Esophagus (tissue), 2 donors: ENCODE measurements at regions not wholly inside any gene's neighbourhood (a gene's known extent, or its start where the extent isn't known, plus 50 kb on each side); places are given as distances from the start of the nearest gene placed in this dataset.

ENCODE experiments used
- H3K27ac ChIP-seq, 2 donors: one replicate each; pipeline ENCODE4 v1.5.1; 2013; ENCODE audit warnings: low read depth in 2 of 2, mild to moderate bottlenecking in 2 of 2, inconsistent platforms in 1 of 2, low read length in 1 of 2, moderate library complexity in 1 of 2
- H3K27me3 ChIP-seq, 2 donors: one replicate each; pipeline ENCODE4 v1.6.1; 2013; ENCODE audit warnings: low read length in 2 of 2, control low read depth in 1 of 2, mild to moderate bottlenecking in 1 of 2; ENCODE audit not compliant: insufficient read depth in 2 of 2, control insufficient read depth in 1 of 2
- H3K36me3 ChIP-seq, 2 donors: one replicate each; pipeline ENCODE4 v1.6.1; 2013; ENCODE audit warnings: low read length in 1 of 2; ENCODE audit not compliant: control insufficient read depth in 2 of 2, insufficient read depth in 2 of 2
- H3K4me1 ChIP-seq, 2 donors: one replicate each; pipeline ENCODE4 v1.6.1; 2013; ENCODE audit warnings: low read length in 1 of 2; ENCODE audit not compliant: control insufficient read depth in 2 of 2, insufficient read depth in 2 of 2
- H3K4me3 ChIP-seq, 2 donors: one replicate each; pipeline ENCODE4 v1.5.1; 2013; ENCODE audit warnings: low read length in 2 of 2, mild to moderate bottlenecking in 2 of 2, low read depth in 1 of 2, moderate library complexity in 1 of 2
- H3K9me3 ChIP-seq, 2 donors: one replicate each; pipeline ENCODE4 v1.6.1; 2013; ENCODE audit warnings: mild to moderate bottlenecking in 2 of 2, low read depth in 1 of 2, low read length in 1 of 2, moderate library complexity in 1 of 2; ENCODE audit not compliant: control insufficient read depth in 2 of 2, insufficient read depth in 1 of 2
- WGBS, 2 donors: extraction: QIAGEN DNeasy Blood & Tissue Kit; methylation state at CpG; one replicate each; pipeline ENCODE4 v1.1.7; 2013; 5-methylcytosine and 5-hydroxymethylcytosine counted together
- donor health status: healthy with polysubstance abuse.
- donor health status: Bipolar disorder and iron deficiency.

DNA sequence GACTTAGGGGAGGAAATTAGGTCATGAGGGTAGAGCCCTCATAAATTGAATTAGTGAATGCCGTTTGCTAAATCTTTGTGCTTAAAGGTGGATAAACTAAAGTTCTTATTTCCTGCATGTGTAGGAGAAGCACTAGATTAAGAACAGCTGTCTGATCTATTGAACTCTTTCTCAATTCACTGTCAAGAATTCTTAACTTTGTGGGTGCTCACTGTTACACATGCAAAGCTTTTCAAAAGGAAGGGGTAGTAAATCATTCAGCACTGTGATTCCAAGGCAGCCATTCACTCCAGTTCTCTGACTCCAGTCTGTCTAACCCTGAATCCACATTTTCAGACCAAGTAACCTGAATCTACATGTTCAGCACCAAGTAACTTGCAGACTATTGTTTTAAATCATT lies 1520.1 kb downstream of the PCDH18 start:
- Histone ChIP-seq H3K4me1 (no peaks in the 10 kb centered on the region), H3K4me3 (no peak overlapping the region), H3K36me3 (no peaks in the 10 kb centered on the region), H3K27ac (no peak overlapping the region), H3K27me3 (no peaks in the 10 kb centered on the region), H3K9me3 (peaks cover 7 to 8% of the 10 kb centered on the region in 2 donors)
- WGBS, 2 donors = 27 to 47% methylated on average over 1 of the region's 1 CpG

DNA sequence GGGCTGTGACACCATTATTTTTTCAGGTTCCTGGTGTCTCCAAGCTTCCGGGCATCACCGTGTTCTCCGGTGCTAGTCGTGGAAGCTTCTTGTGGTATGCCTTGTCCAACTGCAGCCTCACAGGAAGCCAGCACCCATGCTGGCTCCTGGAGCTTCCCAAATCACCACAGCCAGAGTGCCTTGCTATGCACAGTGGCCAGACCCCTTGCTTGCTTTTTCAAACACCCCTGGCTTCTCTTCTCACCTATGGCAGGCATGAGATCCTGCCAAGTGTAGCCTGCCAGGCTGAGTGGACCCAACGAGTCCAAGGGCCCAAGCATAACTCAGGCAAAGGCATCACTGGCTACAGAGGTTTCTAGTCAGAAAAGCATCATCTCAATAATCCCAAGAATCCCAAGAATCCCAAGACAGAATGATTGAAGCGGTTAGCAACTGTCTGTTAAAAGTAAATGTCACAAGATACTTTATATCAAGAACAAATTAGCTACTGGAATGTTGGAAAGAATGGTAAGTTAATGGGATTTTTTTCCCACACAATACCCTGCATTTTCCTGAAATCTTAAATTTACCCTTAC lies 1522.9 kb downstream of the PCDH18 start:
- no peaks in the 10 kb centered on the region for H3K36me3 ChIP-seq
- H3K4me3 ChIP-seq = no peak overlapping the region
- H3K4me1 ChIP-seq = no peaks in the 10 kb centered on the region
- peaks cover 7 to 8% of the 10 kb centered on the region in 2 donors for H3K9me3 ChIP-seq
- WGBS, 2 donors = 79 to 86% methylated on average over 6 of the region's 6 CpGs
- no peaks in the 10 kb centered on the region for H3K27me3 ChIP-seq
- H3K27ac ChIP-seq = no peak overlapping the region

DNA sequence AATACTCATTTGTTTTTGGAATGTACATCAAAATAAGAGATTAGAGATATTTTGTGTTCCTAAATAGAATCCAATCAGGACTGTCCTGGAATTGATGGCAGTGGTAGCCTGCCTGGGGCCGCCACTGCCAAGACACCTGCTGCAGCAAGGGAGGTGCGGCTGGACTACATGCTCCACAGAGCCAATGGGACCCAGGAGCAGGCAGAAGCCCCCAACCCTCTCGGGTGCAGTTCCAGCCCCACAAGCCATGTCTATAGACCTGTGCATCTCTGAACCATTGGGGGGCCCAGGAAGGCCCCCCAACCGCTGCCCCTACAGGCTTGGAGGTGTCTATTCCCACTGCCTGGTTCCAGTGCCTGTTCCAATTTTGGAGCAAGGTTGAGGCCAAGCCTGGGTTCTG lies 1524.3 kb downstream of the PCDH18 start:
- 74 to 81% methylated on average over 4 of the region's 4 CpGs for WGBS, 2 donors
- Histone ChIP-seq H3K27ac (no peak overlapping the region), H3K36me3 (no peaks in the 10 kb centered on the region), H3K27me3 (no peaks in the 10 kb centered on the region), H3K4me3 (no peak overlapping the region), H3K4me1 (no peaks in the 10 kb centered on the region), H3K9me3 (peaks cover 7 to 8% of the 10 kb centered on the region in 2 donors)

DNA sequence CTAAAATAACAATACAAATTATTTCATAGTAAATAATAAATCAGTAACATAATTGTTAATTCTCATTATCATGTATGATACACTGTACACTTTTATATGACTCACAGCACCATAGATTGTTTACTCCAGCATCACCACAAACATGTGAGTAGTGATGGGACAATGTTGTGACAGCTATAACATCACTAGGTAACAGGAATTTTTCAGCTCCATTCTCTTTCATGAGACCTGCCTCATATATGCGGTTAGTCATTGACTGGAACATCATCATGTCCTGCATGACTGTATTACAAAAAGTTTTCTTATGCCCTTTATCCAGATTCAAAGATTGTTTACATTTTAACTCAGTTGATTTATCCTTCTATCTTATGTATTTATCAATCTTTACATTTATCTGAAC lies 1530.0 kb downstream of the PCDH18 start:
- Histone ChIP-seq H3K4me3 (no peak overlapping the region), H3K36me3 (no peaks in the 10 kb centered on the region), H3K27ac (no peak overlapping the region), H3K4me1 (no peaks in the 10 kb centered on the region), H3K9me3 (no peaks in the 10 kb centered on the region), H3K27me3 (no peaks in the 10 kb centered on the region)
- WGBS, 2 donors = 89 to 95% methylated on average over 1 of the region's 1 CpG

DNA sequence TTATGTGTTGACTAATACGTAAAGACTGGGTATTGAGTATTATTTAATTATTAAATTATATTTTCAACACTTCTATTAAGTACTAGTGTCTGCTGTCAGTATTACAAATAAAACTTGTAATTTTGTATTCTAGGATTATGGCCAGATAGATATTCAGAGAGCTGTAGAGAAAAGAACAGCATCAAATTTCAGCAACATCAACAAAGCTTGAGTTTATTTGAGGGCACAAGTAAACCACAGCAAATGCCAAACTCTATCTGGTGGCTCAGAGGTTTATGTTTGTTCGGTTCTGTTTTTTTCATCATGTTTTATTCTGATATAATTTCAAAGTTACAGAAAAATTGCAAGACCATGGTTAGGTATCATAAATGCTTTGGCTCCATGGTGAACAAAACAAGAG lies 1530.5 kb downstream of the PCDH18 start:
- Histone ChIP-seq H3K4me1 (no peaks in the 10 kb centered on the region), H3K9me3 (no peaks in the 10 kb centered on the region), H3K27ac (no peak overlapping the region), H3K27me3 (no peaks in the 10 kb centered on the region), H3K4me3 (no peak overlapping the region), H3K36me3 (no peaks in the 10 kb centered on the region)
- 82 to 86% methylated on average over 2 of the region's 2 CpGs for WGBS, 2 donors

DNA sequence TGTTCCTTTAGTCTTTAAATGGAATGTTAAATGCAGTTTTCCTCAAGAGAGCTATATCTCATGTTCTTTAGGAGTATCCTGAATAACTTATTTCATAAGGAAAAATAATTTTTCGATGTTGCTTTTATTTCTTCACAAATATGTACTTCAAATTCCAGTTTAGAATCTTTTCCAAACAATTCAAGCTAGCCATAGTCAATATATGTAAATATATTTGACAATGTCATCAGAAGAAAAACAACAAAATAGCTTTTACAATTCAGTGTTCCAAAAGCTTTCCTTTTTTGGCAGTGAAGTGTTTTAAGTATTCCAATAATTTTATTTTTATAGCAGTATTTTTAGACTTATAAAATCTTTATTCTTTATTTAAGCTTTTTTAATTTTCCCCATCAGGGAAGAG lies 1532.0 kb downstream of the PCDH18 start:
- H3K4me3 ChIP-seq = no peak overlapping the region
- H3K4me1 ChIP-seq = no peaks in the 10 kb centered on the region
- no peaks in the 10 kb centered on the region for H3K27me3 ChIP-seq
- H3K27ac ChIP-seq = no peak overlapping the region
- H3K36me3 ChIP-seq = no peaks in the 10 kb centered on the region
- 33 to 44% methylated on average over 1 of the region's 1 CpG for WGBS, 2 donors
- no peaks in the 10 kb centered on the region for H3K9me3 ChIP-seq

DNA sequence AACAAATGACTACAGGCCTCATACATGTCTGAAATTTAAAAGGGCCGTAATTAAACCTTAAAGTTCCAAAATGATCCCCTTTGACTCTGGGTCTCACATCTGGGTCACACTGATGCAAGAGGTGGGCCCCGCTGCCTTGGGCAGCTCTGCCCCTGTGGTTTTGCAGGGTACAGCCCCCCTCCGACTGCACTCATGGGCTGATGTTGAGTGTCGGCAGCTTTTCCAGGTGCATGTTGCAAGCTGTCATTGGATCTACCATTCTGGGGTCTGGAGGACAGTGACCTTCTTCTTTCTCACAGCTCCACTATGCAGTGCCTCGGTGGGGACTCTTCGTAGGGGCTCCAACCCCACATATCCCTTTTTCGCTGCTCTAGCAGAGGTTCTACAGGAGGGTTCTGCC lies 1537.9 kb downstream of the PCDH18 start:
- H3K4me1 ChIP-seq = no peaks in the 10 kb centered on the region
- H3K27ac ChIP-seq = no peak overlapping the region
- no peaks in the 10 kb centered on the region for H3K36me3 ChIP-seq
- H3K9me3 ChIP-seq = no peaks in the 10 kb centered on the region
- H3K4me3 ChIP-seq = no peak overlapping the region
- WGBS, 2 donors = 90 to 91% methylated on average over 7 of the region's 7 CpGs
- no peaks in the 10 kb centered on the region for H3K27me3 ChIP-seq

DNA sequence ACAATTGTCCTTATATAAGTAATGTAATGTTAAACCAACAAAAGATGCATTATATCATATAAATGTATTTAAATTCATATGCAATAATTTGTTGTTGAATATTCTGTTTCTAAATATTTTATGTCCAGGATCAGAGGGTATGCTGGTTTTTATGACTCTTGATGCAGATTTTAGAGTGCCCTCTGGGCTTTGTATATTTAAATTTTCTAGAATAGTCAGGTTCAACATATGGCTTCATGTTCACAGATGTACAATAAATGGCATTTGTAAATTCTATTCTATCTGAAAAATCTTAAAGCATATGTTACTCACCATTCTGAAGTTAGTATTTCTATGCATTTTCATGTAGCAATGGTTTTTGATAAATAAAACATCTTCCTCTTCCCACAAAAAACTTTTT lies 1555.4 kb downstream of the PCDH18 start:
- Histone ChIP-seq H3K4me3 (no peak overlapping the region), H3K4me1 (no peaks in the 10 kb centered on the region), H3K27me3 (no peaks in the 10 kb centered on the region), H3K36me3 (no peaks in the 10 kb centered on the region), H3K27ac (no peak overlapping the region), H3K9me3 (no peaks in the 10 kb centered on the region)

DNA sequence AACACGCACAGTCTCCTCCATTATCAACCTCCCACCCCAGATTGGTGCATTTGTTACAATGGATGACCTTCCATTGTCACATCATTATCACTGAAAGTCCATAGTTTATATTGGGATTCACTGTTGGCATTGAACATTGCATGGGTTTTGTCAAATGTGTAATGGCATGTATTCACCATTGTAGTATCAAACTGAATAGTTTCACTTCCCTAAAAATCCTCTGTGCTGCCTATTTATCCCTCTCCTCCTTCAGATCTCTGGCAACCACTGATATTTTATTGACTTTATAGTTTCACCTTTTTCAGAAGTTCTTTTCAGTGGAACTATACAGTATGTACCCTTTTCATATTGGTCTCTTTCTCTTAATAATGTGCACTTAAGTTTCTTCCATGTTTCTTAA lies 1565.4 kb downstream of the PCDH18 start:
- Histone ChIP-seq H3K4me3 (no peak overlapping the region), H3K9me3 (no peaks in the 10 kb centered on the region), H3K27me3 (no peaks in the 10 kb centered on the region), H3K27ac (no peak overlapping the region), H3K4me1 (no peaks in the 10 kb centered on the region), H3K36me3 (no peaks in the 10 kb centered on the region)
- WGBS, 2 donors = 95% methylated on average over 1 of the region's 1 CpG

DNA sequence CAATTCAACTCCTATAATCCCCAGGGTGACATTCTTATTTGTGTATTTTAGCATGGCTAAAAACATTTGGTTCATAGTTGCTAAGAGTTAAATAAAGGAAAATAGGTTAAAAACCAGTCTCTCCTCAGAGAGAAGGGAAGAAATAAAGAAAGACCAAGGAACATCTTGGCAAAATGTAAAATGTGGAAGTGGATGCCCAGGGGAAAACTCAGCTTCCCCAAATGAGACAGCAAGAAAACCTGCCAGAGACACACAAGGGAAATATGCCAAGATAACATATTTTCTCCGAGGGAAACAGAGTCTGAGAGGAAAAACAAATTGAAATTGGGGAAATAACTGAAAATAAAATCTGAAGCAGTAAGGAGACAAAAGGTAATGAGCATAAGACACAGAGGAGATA lies 1569.3 kb downstream of the PCDH18 start:
- Histone ChIP-seq H3K27me3 (no peaks in the 10 kb centered on the region), H3K36me3 (no peaks in the 10 kb centered on the region), H3K4me3 (no peak overlapping the region), H3K9me3 (peaks cover 0 to 3% of the 10 kb centered on the region in 2 donors), H3K4me1 (no peaks in the 10 kb centered on the region), H3K27ac (no peak overlapping the region)
- 40 to 42% methylated on average over 1 of the region's 1 CpG for WGBS, 2 donors
